Endothelial cell of umbilical vein (primary cell): ENCODE measurements at regions not wholly inside any gene's neighbourhood (a gene's known extent, or its start where the extent isn't known, plus 50 kb on each side); places are given as distances from the start of the nearest gene placed in this dataset.

Experiments used
- BruUV-seq: library from RNA; stranded (reverse); fragments of 400-500 nt; replicated peaks from 2 replicates; lab custom pipeline; 2021; lab: Mats Ljungman, UMichigan
- CTCF ChIA-PET: fragments of 300-600, 350-600 bp; sonication (Branson Sonifier 250); formaldehyde crosslinking; loops from one replicate; lab custom pipeline; 2021; ENCODE audit warnings: antibody characterized with exemption, inconsistent platforms; lab: Charles Lee
- POLR2A ChIA-PET: fragments of 300-600, 350-600 bp; sonication (Branson Sonifier 250); formaldehyde crosslinking; loops from one replicate; lab custom pipeline; 2021; ENCODE audit warnings: antibody characterized with exemption, inconsistent platforms; lab: Charles Lee
- DNase-seq: peaks from one replicate; pipeline ENCODE4 v3.0.0-alpha.2; 2011; ENCODE audit warnings: low read depth, low spot score
- FAIRE-seq: peaks from 2 replicates; lab custom pipeline; 2011; peaks lifted over from hg19 to GRCh38; lab: Jason Lieb, UNC
- H2AFZ ChIP-seq: 2 replicates; pipeline ENCODE4 v1.6.0; 2012; ENCODE audit warnings: low read depth, low read length, control low read depth, inconsistent platforms
- H3K27ac ChIP-seq: 2 replicates; pipeline ENCODE4 v1.5.1; 2011; ENCODE audit warnings: low read depth, mild to moderate bottlenecking, control low read depth, low read length, moderate library complexity; ENCODE audit not compliant: insufficient read depth
- H3K27me3 ChIP-seq, 2 experiments: 2 replicates each; pipeline versions ENCODE4 v1.6.0 to v1.6.1; 2011; ENCODE audit warnings: low read length in 2 of 2, mixed read lengths in 1 of 2; ENCODE audit not compliant: control insufficient read depth in 2 of 2, insufficient read depth in 2 of 2
- H3K36me3 ChIP-seq, 2 experiments: 2 replicates in 1 of 2; 3 replicates in 1 of 2; pipeline ENCODE4 v1.5.1; 2011; ENCODE audit warnings: low read length in 2 of 2, mild to moderate bottlenecking in 1 of 2, moderate library complexity in 1 of 2; ENCODE audit not compliant: control insufficient read depth in 2 of 2, insufficient read depth in 2 of 2; ENCODE audit errors: extremely low read depth in 1 of 2
- H3K4me1 ChIP-seq: 3 replicates; pipeline ENCODE4 v1.5.1; 2011; ENCODE audit warnings: mild to moderate bottlenecking, low read length; ENCODE audit not compliant: control insufficient read depth, insufficient read depth; ENCODE audit errors: extremely low read depth
- H3K4me2 ChIP-seq: 2 replicates; pipeline ENCODE4 v1.6.1; 2011; ENCODE audit warnings: low read length, control low read depth, mixed read lengths; ENCODE audit not compliant: insufficient read depth
- H3K4me3 ChIP-seq, 3 experiments: fragments of 200-600 bp in 1 of 3; sonication (generic), shearing (Covaris generic) in 1 of 3; replicated peaks in 1 of 3; 2 replicates each; pipeline ENCODE4 v1.5.1; 2011 to 2016; ENCODE audit warnings: control low read depth in 3 of 3, low read length in 3 of 3, mild to moderate bottlenecking in 2 of 3, inconsistent platforms in 1 of 3, low read depth in 1 of 3, moderate library complexity in 1 of 3; ENCODE audit not compliant: insufficient read depth in 1 of 3
- H3K79me2 ChIP-seq: 2 replicates; pipeline ENCODE4 v1.6.0; 2012; ENCODE audit warnings: low read length, inconsistent platforms; ENCODE audit not compliant: control insufficient read depth, insufficient read depth
- H3K9ac ChIP-seq: replicated peaks from 2 replicates; pipeline ENCODE3; 2011; ENCODE audit warnings: low read length, control low read depth; ENCODE audit not compliant: insufficient read depth; ENCODE audit errors: extremely low read depth
- H3K9me1 ChIP-seq: replicated peaks from 3 replicates; pipeline ENCODE4 v1.6.0; 2011; ENCODE audit warnings: mild to moderate bottlenecking, low read length; ENCODE audit not compliant: control insufficient read depth, insufficient read depth; ENCODE audit errors: extremely low read depth
- H3K9me3 ChIP-seq: replicated peaks from 2 replicates; pipeline ENCODE4 v1.5.1; 2012; ENCODE audit warnings: low read length, inconsistent platforms; ENCODE audit not compliant: control insufficient read depth, insufficient read depth
- H4K20me1 ChIP-seq: replicated peaks from 2 replicates; pipeline ENCODE3; 2011; ENCODE audit warnings: mild to moderate bottlenecking, low read length; ENCODE audit not compliant: control insufficient read depth, insufficient read depth; ENCODE audit errors: extremely low read depth
- CTCF ChIP-seq, 2 donors: IDR thresholded peaks; 1 replicate in 1 of 2; 2 replicates in 1 of 2; pipeline ENCODE4 v1.5.1; 2011; ENCODE audit warnings: low read length in 2 of 2, mild to moderate bottlenecking in 2 of 2, moderate library complexity in 2 of 2, control low read depth in 1 of 2, inconsistent platforms in 1 of 2, low read depth in 1 of 2; ENCODE audit not compliant: insufficient read depth in 1 of 2; ENCODE audit errors: extremely low read depth in 1 of 2
- EZH2 ChIP-seq: IDR thresholded peaks from 2 replicates; pipeline ENCODE4 v1.6.1; 2012; ENCODE audit warnings: borderline replicate concordance, low read depth, mild to moderate bottlenecking, moderate library complexity, low read length, inconsistent platforms; ENCODE audit not compliant: severe bottlenecking
- FOS ChIP-seq: IDR thresholded peaks from 2 replicates; pipeline ENCODE4 v1.6.1; 2011; ENCODE audit warnings: mild to moderate bottlenecking, low read length, moderate library complexity, borderline replicate concordance; ENCODE audit not compliant: insufficient read depth
- GATA2 ChIP-seq: IDR thresholded peaks from 2 replicates; pipeline ENCODE4 v1.7.0; 2011; ENCODE audit warnings: low read depth, mild to moderate bottlenecking, moderate library complexity, mixed read lengths, low read length; ENCODE audit not compliant: insufficient read length, insufficient read depth
- JUN ChIP-seq: IDR thresholded peaks from 2 replicates; pipeline ENCODE4 v1.6.1; 2011; ENCODE audit warnings: borderline replicate concordance, low read depth; ENCODE audit not compliant: insufficient read length, insufficient read depth
- MAX ChIP-seq: IDR thresholded peaks from 2 replicates; pipeline ENCODE4 v1.6.1; 2011; ENCODE audit not compliant: insufficient read depth, insufficient read length
- MYC ChIP-seq: IDR thresholded peaks from one replicate; pipeline ENCODE4 v1.6.1; 2011; ENCODE audit warnings: mild to moderate bottlenecking, low read depth, low read length
- POLR2A ChIP-seq: IDR thresholded peaks from 2 replicates; pipeline ENCODE4 v1.6.1; 2012; ENCODE audit warnings: low read depth, mild to moderate bottlenecking, control low read depth, low read length
- POLR2AphosphoS5 ChIP-seq: IDR thresholded peaks from 2 replicates; pipeline ENCODE4 v1.6.1; 2012; ENCODE audit warnings: low read depth, mild to moderate bottlenecking, control low read depth, low read length, moderate library complexity; ENCODE audit not compliant: insufficient read depth
- dilution Hi-C: fragments of 300-500 bp; cut with MboI; formaldehyde crosslinking; loops from one replicate; pipeline ENCODE4 v1.15.0; 2019; ENCODE audit warnings: low sequenced_read_pairs; ENCODE audit not compliant: extremely low pct_ligation_motif_present
- intact Hi-C: fragments of 100-400 bp; cut with micrococcal nuclease; formaldehyde crosslinking; loops from one replicate; pipeline ENCODE4 v1.10.0; 2022

- Histone ChIP-seq H3K27ac (no peak overlapping the region), H3K9ac (no peak overlapping the region), H3K36me3 (no peaks in the 10 kb centered on the region), H3K9me1 (no peaks in the 10 kb centered on the region), H3K4me1 (no peaks in the 10 kb centered on the region), H3K79me2 (no peaks in the 10 kb centered on the region), H3K27me3 (peaks cover 0 to 5% of the 10 kb centered on the region in 2 experiments), H3K4me3 (no peak overlapping the region), H2AFZ (no peak overlapping the region), H3K4me2 (no peak overlapping the region), H4K20me1 (no peaks in the 10 kb centered on the region), H3K9me3 (no peaks in the 10 kb centered on the region)
- ChIA-PET CTCF (no interaction called here), POLR2A (no interaction called here)
- TF ChIP-seq POLR2AphosphoS5, result no peak
- no peak for TF ChIP-seq MYC
- TF ChIP-seq POLR2A, result no peak
- no peak for TF ChIP-seq FOS
- no peak for TF ChIP-seq GATA2
- no peak for TF ChIP-seq CTCF (IDR thresholded peaks at IDR 0.05; ENCODE audit: extremely low read depth in 1 of 2, insufficient read depth in 1 of 2, low read depth in 1 of 2, low read length in 2 of 2)
- no peak for TF ChIP-seq JUN
- TF ChIP-seq EZH2, result no peak
- no peak for TF ChIP-seq MAX
- no peak for DNase-seq
- intact Hi-C loops (no loop called here), dilution Hi-C loops (no loop called here)
- BruUV-seq, result no TSS peak
- no peak for FAIRE-seq
These were observed 105.4 kb upstream of the FRMD4A start for GRCh38 chr10:14435976-14436632.
